K562 (cell line): ENCODE measurements at regions not wholly inside any gene's neighbourhood (a gene's known extent, or its start where the extent isn't known, plus 50 kb on each side); places are given as distances from the start of the nearest gene placed in this dataset.

ENCODE experiments used
- ZNF12 ChIP-seq: sonication (generic); formaldehyde crosslinking; IDR thresholded peaks from 2 replicates; pipeline ENCODE4 v1.4.0; 2020; ENCODE audit warnings: mild to moderate bottlenecking, missing genetic modification reagents
- TF ChIP-seq, protein P1 (sequence below): fragments of 250-450 bp; sonication (Bioruptor Pico); IDR thresholded peaks from 2 replicates; pipeline ENCODE4 v1.5.0; 2020; ENCODE audit warnings: mild to moderate bottlenecking, borderline replicate concordance

DNA sequence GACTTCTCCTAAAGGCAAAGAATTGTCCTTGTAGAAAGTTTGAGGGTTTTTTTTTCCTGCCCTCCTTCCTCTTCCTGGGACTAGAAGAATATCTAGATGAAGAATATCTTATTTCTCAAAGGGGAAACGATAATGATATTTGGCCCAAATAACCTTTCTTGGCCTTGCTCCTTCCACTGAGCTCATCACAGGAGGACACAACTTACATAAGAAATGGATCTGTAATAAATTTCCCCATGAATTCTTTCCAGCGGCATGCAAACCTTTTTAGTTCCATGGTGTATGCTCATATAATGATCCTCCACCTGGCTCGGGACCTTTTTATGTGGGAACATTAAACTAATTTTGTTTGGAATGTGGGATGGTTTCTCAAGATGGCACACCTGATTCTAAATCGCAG lies 304.4 kb downstream of the DMRT2 start:
- TF ChIP-seq, protein P1, sequence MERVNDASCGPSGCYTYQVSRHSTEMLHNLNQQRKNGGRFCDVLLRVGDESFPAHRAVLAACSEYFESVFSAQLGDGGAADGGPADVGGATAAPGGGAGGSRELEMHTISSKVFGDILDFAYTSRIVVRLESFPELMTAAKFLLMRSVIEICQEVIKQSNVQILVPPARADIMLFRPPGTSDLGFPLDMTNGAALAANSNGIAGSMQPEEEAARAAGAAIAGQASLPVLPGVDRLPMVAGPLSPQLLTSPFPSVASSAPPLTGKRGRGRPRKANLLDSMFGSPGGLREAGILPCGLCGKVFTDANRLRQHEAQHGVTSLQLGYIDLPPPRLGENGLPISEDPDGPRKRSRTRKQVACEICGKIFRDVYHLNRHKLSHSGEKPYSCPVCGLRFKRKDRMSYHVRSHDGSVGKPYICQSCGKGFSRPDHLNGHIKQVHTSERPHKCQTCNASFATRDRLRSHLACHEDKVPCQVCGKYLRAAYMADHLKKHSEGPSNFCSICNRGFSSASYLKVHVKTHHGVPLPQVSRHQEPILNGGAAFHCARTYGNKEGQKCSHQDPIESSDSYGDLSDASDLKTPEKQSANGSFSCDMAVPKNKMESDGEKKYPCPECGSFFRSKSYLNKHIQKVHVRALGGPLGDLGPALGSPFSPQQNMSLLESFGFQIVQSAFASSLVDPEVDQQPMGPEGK (CRISPR knock-in tag) = no peak
- no peak for TF ChIP-seq ZNF12
